ENCODE measurements at regions not wholly inside any gene's neighbourhood (a gene's known extent, or its start where the extent isn't known, plus 50 kb on each side); places are given as distances from the start of the nearest gene placed in this dataset.

GRCh38 chr4:111573386-111573785, 571.9 kb upstream of the FAM241A start:
- Mint-ChIP-seq H3K4me3 (no peak overlapping the region), H3K27me3 (no peaks in the 10 kb centered on the region), H3K27ac (no peak overlapping the region), H3K4me1 (no peaks in the 10 kb centered on the region), H3K9me3 (no peaks in the 10 kb centered on the region), H3K36me3 (no peaks in the 10 kb centered on the region)
- POLR2A ChIA-PET, result no interaction called here
- ATAC-seq (ENCODE audit: low read depth) (no peak), DNase-seq (no peak)

GRCh38 chr4:111579767-111580166, 565.5 kb upstream of the FAM241A start:
- no peak overlapping the region for H3K4me3 Mint-ChIP-seq
- H3K4me1 Mint-ChIP-seq, result no peaks in the 10 kb centered on the region
- no peak for ATAC-seq (ENCODE audit: low read depth)
- POLR2A ChIA-PET, result no interaction called here
- H3K9me3 Mint-ChIP-seq, result peaks cover 2% of the 10 kb centered on the region
- no peak for DNase-seq
- H3K27me3 Mint-ChIP-seq, result no peaks in the 10 kb centered on the region
- no peak overlapping the region for H3K27ac Mint-ChIP-seq
- no peaks in the 10 kb centered on the region for H3K36me3 Mint-ChIP-seq

- ATAC-seq (ENCODE audit: low read depth) (no peak), DNase-seq (no peak)
- Mint-ChIP-seq H3K27ac (no peak overlapping the region), H3K27me3 (no peaks in the 10 kb centered on the region), H3K4me1 (no peaks in the 10 kb centered on the region), H3K4me3 (no peak overlapping the region), H3K9me3 (no peaks in the 10 kb centered on the region), H3K36me3 (no peaks in the 10 kb centered on the region)
- POLR2A ChIA-PET, result no interaction called here
These were observed 549.8 kb upstream of the FAM241A start for GRCh38 chr4:111595456-111595855.

- Mint-ChIP-seq H3K4me1 (no peaks in the 10 kb centered on the region), H3K9me3 (no peaks in the 10 kb centered on the region), H3K36me3 (no peaks in the 10 kb centered on the region), H3K27me3 (no peaks in the 10 kb centered on the region), H3K4me3 (no peak overlapping the region), H3K27ac (no peak overlapping the region)
- ATAC-seq (ENCODE audit: low read depth) (no peak), DNase-seq (no peak)
- POLR2A ChIA-PET, result no interaction called here
These were observed 548.8 kb upstream of the FAM241A start for GRCh38 chr4:111596491-111596890.

- H3K27me3 Mint-ChIP-seq, result no peaks in the 10 kb centered on the region
- no peak for ATAC-seq (ENCODE audit: low read depth)
- no peak overlapping the region for H3K27ac Mint-ChIP-seq
- H3K4me1 Mint-ChIP-seq, result no peaks in the 10 kb centered on the region
- no peak for DNase-seq
- H3K9me3 Mint-ChIP-seq, result no peaks in the 10 kb centered on the region
- H3K4me3 Mint-ChIP-seq, result no peak overlapping the region
- POLR2A ChIA-PET, result no interaction called here
- no peaks in the 10 kb centered on the region for H3K36me3 Mint-ChIP-seq
These were observed 543.6 kb upstream of the FAM241A start for GRCh38 chr4:111601671-111602070.

- H3K4me3 Mint-ChIP-seq, result no peak overlapping the region
- DNase-seq, result no peak
These were observed 542.4 kb upstream of the FAM241A start for GRCh38 chr4:111602848-111603247.

GRCh38 chr4:111605111-111605510, 540.1 kb upstream of the FAM241A start:
- DNase-seq, result no peak
- Mint-ChIP-seq H3K36me3 (no peaks in the 10 kb centered on the region), H3K4me1 (no peaks in the 10 kb centered on the region), H3K4me3 (no peak overlapping the region), H3K27me3 (no peaks in the 10 kb centered on the region), H3K27ac (no peak overlapping the region), H3K9me3 (no peaks in the 10 kb centered on the region)
- no peak for ATAC-seq (ENCODE audit: low read depth)
- POLR2A ChIA-PET, result no interaction called here

More at GRCh38 chr4:111602848-111603247, 542.4 kb upstream of the FAM241A start:
- POLR2A ChIA-PET, result no interaction called here
- Mint-ChIP-seq H3K27ac (no peak overlapping the region), H3K36me3 (no peaks in the 10 kb centered on the region), H3K4me1 (no peaks in the 10 kb centered on the region), H3K27me3 (no peaks in the 10 kb centered on the region), H3K9me3 (no peaks in the 10 kb centered on the region)
- ATAC-seq (ENCODE audit: low read depth), result no peak

- Mint-ChIP-seq H3K36me3 (no peaks in the 10 kb centered on the region), H3K4me1 (no peaks in the 10 kb centered on the region), H3K9me3 (no peaks in the 10 kb centered on the region), H3K27ac (no peak overlapping the region), H3K4me3 (no peak overlapping the region), H3K27me3 (no peaks in the 10 kb centered on the region)
- POLR2A ChIA-PET, result no interaction called here
- no peak for DNase-seq
- ATAC-seq (ENCODE audit: low read depth), result no peak
These were observed 534.6 kb upstream of the FAM241A start for GRCh38 chr4:111610681-111611080.

GRCh38 chr4:111618908-111619307, 526.3 kb upstream of the FAM241A start:
- no peaks in the 10 kb centered on the region for H3K36me3 Mint-ChIP-seq
- no peak for DNase-seq
- POLR2A ChIA-PET, result no interaction called here
- no peak for ATAC-seq (ENCODE audit: low read depth)
- H3K27me3 Mint-ChIP-seq, result no peaks in the 10 kb centered on the region
- no peak overlapping the region for H3K27ac Mint-ChIP-seq
- H3K4me3 Mint-ChIP-seq, result no peak overlapping the region
- H3K4me1 Mint-ChIP-seq, result no peaks in the 10 kb centered on the region
- peaks cover 2% of the 10 kb centered on the region for H3K9me3 Mint-ChIP-seq

- DNase-seq, result no peak
- POLR2A ChIA-PET, result no interaction called here
- Mint-ChIP-seq H3K27me3 (no peaks in the 10 kb centered on the region), H3K4me3 (no peak overlapping the region), H3K27ac (no peak overlapping the region), H3K4me1 (no peaks in the 10 kb centered on the region), H3K9me3 (peaks cover 2% of the 10 kb centered on the region), H3K36me3 (no peaks in the 10 kb centered on the region)
- no peak for ATAC-seq (ENCODE audit: low read depth)
These were observed 516.8 kb upstream of the FAM241A start for GRCh38 chr4:111628437-111628836.

- POLR2A ChIA-PET, result no interaction called here
- H3K4me1 Mint-ChIP-seq, result no peaks in the 10 kb centered on the region
- peaks cover under 1% of the 10 kb centered on the region for H3K9me3 Mint-ChIP-seq
- ATAC-seq (ENCODE audit: low read depth), result no peak
- no peak overlapping the region for H3K27ac Mint-ChIP-seq
- no peak for DNase-seq
- no peaks in the 10 kb centered on the region for H3K27me3 Mint-ChIP-seq
- no peaks in the 10 kb centered on the region for H3K36me3 Mint-ChIP-seq
- no peak overlapping the region for H3K4me3 Mint-ChIP-seq
These were observed 514.5 kb upstream of the FAM241A start for GRCh38 chr4:111630705-111631104.

- POLR2A ChIA-PET, result no interaction called here
- Mint-ChIP-seq H3K36me3 (no peaks in the 10 kb centered on the region), H3K27me3 (no peaks in the 10 kb centered on the region), H3K9me3 (no peaks in the 10 kb centered on the region), H3K4me3 (no peak overlapping the region), H3K4me1 (no peaks in the 10 kb centered on the region), H3K27ac (no peak overlapping the region)
- DNase-seq (no peak), ATAC-seq (ENCODE audit: low read depth) (no peak)
These were observed 513.8 kb upstream of the FAM241A start for GRCh38 chr4:111631215-111631999.

- ATAC-seq (ENCODE audit: low read depth) (no peak), DNase-seq (no peak)
- Mint-ChIP-seq H3K36me3 (no peaks in the 10 kb centered on the region), H3K27ac (no peak overlapping the region), H3K27me3 (no peaks in the 10 kb centered on the region), H3K9me3 (no peaks in the 10 kb centered on the region), H3K4me3 (no peak overlapping the region), H3K4me1 (no peaks in the 10 kb centered on the region)
- POLR2A ChIA-PET, result no interaction called here
These were observed 512.6 kb upstream of the FAM241A start for GRCh38 chr4:111632641-111633151.

- H3K27me3 Mint-ChIP-seq, result no peaks in the 10 kb centered on the region
- H3K4me1 Mint-ChIP-seq, result no peaks in the 10 kb centered on the region
- H3K9me3 Mint-ChIP-seq, result no peaks in the 10 kb centered on the region
- no peak for ATAC-seq (ENCODE audit: low read depth)
- no peaks in the 10 kb centered on the region for H3K36me3 Mint-ChIP-seq
- H3K4me3 Mint-ChIP-seq, result no peak overlapping the region
- no peak for DNase-seq
- POLR2A ChIA-PET, result no interaction called here
- H3K27ac Mint-ChIP-seq, result no peak overlapping the region
These were observed 511.5 kb upstream of the FAM241A start for GRCh38 chr4:111633663-111634266.
